NCI-H1436 (cell line): ENCODE measurements at regions not wholly inside any gene's neighbourhood (a gene's known extent, or its start where the extent isn't known, plus 50 kb on each side); places are given as distances from the start of the nearest gene placed in this dataset.
"Not testable (repeated sequence)": the region's sequence is repeated elsewhere in the genome, so short reads cannot be mapped to it uniquely, and the experiment has no call there.

ENCODE experiments used
- DNase-seq: peaks from one replicate; lab custom pipeline; 2025; lab: John Stamatoyannopoulos, UW

GRCh38 chr18:43341014-43341413, 63.7 kb upstream of the SYT4 start:
- DNase-seq = no peak

DNA sequence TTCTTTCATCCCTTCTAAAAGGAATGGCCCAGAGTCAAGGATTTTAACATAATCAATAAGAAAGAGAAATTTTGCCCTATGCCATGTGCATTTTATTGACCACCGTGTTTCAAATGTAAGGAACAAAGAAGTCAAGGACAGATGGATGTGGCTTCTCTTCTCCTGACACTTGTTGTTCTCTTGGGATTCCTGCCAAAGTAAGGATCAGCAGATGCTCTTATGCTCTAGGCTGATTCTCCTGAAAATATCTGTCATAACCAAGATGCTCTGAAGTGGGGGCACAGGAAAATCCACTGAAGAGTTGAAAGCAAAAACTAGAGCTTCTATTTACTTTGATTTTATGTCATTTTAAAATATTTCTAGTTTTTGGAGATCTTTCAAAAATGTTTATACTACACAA, 72.9 kb upstream of the SYT4 start:
- no peak for DNase-seq

GRCh38 chr18:43364535-43364934, 87.2 kb upstream of the SYT4 start:
- DNase-seq = no peak

- DNase-seq = no peak
Measured at GRCh38 chr18:43367895-43368294, 90.6 kb upstream of the SYT4 start.

GRCh38 chr18:43369311-43369710, 92.0 kb upstream of the SYT4 start:
- DNase-seq = not testable (repeated sequence)

GRCh38 chr18:43372773-43373172, 95.5 kb upstream of the SYT4 start:
- no peak for DNase-seq

DNA sequence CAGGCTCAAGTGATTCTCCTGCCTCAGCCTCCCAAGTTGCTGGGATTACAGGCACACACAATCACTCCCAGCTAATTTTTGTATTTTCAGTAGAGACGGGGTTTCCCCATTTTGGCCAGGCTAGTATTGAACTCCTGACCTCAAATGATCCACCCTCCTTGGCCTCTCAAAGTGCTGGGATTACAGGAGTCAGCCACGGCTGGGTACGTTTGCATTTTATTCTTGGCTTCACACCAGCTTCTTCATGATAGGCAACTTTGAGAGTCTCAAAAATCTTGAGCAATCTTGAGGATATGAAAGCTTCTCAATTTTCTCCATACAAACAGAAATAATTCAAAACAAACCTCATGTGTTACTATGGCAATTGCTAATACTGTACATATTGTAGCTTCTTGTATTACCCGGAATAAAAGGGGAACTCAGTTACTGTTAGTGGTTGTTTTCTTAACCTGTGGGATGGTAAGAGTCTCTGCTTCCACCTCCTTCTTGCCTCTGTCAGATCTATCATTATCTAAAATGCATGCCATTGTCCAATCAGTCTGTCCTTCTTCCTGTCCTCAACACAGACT, 102.9 kb upstream of the SYT4 start:
- no peak for DNase-seq

GRCh38 chr18:43382641-43383403, 105.5 kb upstream of the SYT4 start:
- no peak for DNase-seq

DNA sequence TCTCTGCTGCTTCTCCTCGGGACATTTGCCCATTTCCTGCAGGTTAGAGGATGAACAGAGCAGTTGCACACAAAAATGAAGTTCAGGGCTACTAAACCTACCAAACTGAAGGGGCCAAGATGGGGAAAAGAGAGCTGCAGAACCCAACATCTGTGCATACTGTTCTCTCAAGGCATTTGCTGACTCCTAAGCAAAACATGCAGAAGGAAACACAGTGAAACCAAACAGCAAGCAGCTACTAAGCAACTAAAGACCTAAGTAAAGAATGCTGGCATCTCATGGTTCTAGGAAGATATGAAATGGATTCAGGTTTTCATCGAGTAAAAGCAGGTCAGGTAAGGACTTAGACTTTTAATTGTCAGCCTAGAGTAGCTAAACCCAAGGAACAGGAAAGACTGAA, 111.9 kb upstream of the SYT4 start:
- no peak for DNase-seq

GRCh38 chr18:43392168-43392567, 114.9 kb upstream of the SYT4 start:
- no peak for DNase-seq

DNA sequence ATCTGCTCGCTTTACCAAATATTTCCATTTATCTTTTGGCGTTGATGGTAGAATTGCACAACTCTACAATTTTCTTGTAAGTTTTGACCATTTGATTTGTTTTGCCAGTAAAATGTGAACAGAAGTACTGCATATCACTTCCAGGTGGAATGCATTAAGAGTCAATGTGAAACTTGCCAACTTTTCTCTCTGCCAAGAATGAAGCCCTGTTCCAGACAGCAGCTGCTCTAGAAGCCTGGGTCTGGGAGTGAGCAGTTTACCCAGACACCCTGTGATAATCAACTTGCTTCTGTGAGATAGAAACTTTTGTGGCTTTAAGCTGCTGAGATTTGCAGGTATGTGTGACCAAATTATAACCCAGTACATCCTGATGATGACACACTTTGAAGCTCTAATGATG, 115.9 kb upstream of the SYT4 start:
- DNase-seq = no peak

- DNase-seq = peak; percentile 11
Measured at GRCh38 chr18:43396266-43396665, 119.0 kb upstream of the SYT4 start.

GRCh38 chr18:43398601-43399000, 121.3 kb upstream of the SYT4 start:
- DNase-seq = no peak

GRCh38 chr18:43405097-43405496, 127.8 kb upstream of the SYT4 start:
- DNase-seq = no peak

DNA sequence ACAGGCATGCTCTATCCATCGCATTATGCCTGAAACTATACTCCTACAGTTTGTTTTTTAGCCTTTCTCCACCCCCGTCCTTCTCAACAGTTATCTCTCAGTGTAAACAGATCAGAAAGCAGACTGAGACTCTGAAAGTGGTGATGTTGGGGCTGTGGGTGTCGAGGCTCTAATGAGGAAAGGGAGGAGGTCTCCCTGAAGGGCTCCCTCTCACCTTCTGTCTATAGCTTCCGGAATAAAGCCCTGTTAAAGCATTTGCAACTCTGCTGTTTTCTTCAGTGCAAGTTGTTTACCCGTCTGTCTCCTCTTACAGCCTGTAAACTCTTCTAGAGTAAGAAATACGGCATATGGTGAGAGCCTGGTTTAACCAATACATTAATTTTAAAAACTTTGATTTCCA, 136.7 kb upstream of the SYT4 start:
- DNase-seq = no peak

DNA sequence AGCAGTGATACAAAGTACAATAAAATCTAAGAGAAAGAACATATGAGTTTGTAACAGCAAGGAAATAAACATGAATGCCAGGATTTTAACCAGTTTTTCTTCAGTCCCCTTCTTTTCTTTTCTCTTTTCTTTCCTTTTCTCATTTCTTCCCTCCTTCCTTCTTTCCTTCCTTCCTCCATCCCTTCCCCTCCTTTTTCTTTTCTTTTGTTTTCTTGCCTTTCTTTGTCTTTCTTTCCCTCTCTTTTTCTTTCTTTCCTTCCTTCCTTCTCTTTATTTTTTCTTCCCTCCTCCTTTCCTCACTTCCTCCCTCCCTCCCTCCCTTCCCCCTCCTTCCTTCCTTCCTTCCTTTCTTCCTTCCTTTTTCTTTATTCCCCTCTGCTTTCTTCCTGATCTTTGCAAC, 142.8 kb upstream of the SYT4 start:
- no peak for DNase-seq

GRCh38 chr18:43420950-43421349, 143.7 kb upstream of the SYT4 start:
- DNase-seq = no peak

DNA sequence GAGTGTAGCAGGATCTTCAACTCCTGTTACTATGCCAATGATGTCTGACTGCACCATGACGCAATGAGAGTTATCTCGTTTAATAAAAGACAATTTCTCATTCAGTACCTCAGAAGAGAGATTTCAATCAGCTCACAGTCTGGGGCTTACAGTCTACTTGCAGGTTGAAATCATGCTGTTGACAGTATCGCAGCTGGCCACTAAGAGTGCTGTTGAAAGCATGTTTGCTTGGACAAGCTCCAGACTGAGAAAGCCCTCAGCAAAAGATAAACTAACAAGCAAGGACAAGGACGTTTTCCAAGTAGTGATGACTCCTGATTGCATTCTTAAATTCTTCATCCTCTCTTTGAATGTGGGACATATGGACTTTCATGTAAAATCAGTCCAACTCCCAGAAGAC, 145.2 kb upstream of the SYT4 start:
- DNase-seq = no peak

- no peak for DNase-seq
Measured at GRCh38 chr18:43435851-43436250, 158.6 kb upstream of the SYT4 start.

DNA sequence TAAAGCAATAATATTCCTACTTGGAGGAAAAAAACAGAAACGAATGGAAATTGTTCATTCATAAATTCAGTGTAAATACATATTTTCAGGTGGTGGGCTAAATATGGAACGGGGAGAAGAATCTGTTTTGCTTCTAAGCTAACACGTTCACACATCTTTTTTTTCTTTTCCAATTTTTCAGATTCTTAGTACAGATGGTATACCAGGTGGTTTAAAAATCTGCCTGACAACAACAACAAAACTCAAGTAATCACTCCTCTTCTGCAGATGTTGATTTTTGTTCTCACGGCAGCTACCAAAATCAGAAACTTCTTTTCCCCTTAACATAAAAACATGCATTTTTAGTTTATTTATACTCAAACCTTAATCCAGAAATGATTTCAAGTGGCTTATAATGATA, 164.8 kb upstream of the SYT4 start:
- no peak for DNase-seq

- DNase-seq = no peak
Measured at GRCh38 chr18:43442571-43442970, 165.3 kb upstream of the SYT4 start.

GRCh38 chr18:43465483-43465882, 188.2 kb upstream of the SYT4 start:
- DNase-seq = no peak

DNA sequence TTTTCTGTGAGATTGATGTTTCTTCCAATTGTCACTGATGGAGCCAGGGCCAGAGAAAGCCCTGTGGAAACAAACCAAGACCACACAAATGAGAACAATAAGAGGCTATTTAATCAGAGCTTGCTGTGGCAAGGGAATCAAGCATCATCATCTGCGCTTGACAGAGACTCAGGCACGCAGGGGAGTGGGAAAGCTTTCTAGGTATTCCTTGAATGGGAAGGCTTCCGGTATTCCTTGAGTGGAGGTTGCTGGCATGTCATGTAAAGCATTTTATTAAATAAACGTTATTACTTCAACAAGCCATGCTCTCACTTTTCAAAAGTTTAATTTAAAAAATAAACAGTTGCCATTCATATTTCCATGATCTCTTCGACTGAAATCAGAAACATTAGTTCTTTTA, 194.6 kb upstream of the SYT4 start:
- DNase-seq = no peak

GRCh38 chr18:43481069-43481468, 203.8 kb upstream of the SYT4 start:
- no peak for DNase-seq
